ENCODE measurements at regions not wholly inside any gene's neighbourhood (a gene's known extent, or its start where the extent isn't known, plus 50 kb on each side); places are given as distances from the start of the nearest gene placed in this dataset.

DNA sequence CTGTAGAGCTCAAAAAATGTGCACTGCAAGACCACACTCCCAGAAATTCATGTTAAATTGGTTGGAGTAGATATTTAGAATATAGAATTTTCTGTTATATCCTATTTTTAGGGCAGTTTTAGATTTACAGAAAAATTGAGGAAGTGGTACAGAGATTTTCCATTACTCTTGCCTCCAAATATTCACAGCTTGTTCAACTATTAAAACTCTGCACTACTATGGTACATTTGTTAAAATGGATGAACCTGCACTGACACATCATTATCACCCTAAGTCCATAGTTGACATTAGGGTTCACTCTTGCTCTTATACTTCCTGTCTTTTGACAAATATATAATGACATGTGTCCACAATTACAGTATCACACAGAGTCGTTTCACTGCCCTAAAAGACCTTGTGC lies 1724.5 kb downstream of the C4orf33 start:
- no peaks in the 10 kb centered on the region for H3K9me3 ChIP-seq
- no peak overlapping the region for H3K27ac ChIP-seq
- H3K4me1 ChIP-seq, result no peaks in the 10 kb centered on the region
- no peak overlapping the region for H3K4me3 ChIP-seq
- H3K36me3 ChIP-seq (ENCODE audit: low read depth, missing control alignments), result no peaks in the 10 kb centered on the region
- DNase-seq, result no peak
- no peaks in the 10 kb centered on the region for H3K27me3 ChIP-seq
- intact Hi-C loops (cut with DNase I; ENCODE audit: low total_unique reads), result no loop called here
- no peak for TF ChIP-seq POLR2A (IDR thresholded peaks at IDR 0.05)
- TF ChIP-seq, protein P1, sequence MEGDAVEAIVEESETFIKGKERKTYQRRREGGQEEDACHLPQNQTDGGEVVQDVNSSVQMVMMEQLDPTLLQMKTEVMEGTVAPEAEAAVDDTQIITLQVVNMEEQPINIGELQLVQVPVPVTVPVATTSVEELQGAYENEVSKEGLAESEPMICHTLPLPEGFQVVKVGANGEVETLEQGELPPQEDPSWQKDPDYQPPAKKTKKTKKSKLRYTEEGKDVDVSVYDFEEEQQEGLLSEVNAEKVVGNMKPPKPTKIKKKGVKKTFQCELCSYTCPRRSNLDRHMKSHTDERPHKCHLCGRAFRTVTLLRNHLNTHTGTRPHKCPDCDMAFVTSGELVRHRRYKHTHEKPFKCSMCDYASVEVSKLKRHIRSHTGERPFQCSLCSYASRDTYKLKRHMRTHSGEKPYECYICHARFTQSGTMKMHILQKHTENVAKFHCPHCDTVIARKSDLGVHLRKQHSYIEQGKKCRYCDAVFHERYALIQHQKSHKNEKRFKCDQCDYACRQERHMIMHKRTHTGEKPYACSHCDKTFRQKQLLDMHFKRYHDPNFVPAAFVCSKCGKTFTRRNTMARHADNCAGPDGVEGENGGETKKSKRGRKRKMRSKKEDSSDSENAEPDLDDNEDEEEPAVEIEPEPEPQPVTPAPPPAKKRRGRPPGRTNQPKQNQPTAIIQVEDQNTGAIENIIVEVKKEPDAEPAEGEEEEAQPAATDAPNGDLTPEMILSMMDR (IDR thresholded peaks at IDR 0.05), result no peak
- 68 to 75% methylated on average over 1 of the region's 1 CpG for WGBS, 2 donors

DNA sequence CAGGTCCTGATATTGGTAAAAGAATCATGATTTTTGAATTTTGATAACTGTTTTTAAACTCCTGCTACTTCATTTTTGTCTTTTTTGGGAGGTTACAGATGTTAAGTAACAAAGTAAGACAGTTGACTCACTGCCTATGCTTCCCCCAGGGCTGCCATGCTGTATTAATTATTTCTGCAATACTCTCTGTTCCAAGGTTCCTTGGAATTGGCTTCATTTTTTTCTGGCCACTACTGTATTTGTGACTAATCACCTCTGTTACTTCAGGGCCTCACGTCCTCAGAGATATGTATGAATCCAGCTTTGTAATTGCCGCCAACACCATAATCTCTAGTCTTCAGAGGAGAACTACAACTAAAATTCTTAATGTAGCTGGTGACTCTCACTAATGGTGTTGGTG lies 1729.3 kb downstream of the C4orf33 start:
- intact Hi-C loops (cut with DNase I; ENCODE audit: low total_unique reads), result no loop called here
- no peaks in the 10 kb centered on the region for H3K27me3 ChIP-seq
- H3K27ac ChIP-seq, result no peak overlapping the region
- no peak for TF ChIP-seq POLR2A (IDR thresholded peaks at IDR 0.05)
- TF ChIP-seq, protein P1 (IDR thresholded peaks at IDR 0.05), result no peak
- WGBS, 2 donors, result 64 to 76% methylated on average over 2 of the region's 2 CpGs
- no peaks in the 10 kb centered on the region for H3K4me1 ChIP-seq
- H3K9me3 ChIP-seq, result no peaks in the 10 kb centered on the region
- no peak for DNase-seq
- no peak overlapping the region for H3K4me3 ChIP-seq
- H3K36me3 ChIP-seq (ENCODE audit: low read depth, missing control alignments), result no peaks in the 10 kb centered on the region

DNA sequence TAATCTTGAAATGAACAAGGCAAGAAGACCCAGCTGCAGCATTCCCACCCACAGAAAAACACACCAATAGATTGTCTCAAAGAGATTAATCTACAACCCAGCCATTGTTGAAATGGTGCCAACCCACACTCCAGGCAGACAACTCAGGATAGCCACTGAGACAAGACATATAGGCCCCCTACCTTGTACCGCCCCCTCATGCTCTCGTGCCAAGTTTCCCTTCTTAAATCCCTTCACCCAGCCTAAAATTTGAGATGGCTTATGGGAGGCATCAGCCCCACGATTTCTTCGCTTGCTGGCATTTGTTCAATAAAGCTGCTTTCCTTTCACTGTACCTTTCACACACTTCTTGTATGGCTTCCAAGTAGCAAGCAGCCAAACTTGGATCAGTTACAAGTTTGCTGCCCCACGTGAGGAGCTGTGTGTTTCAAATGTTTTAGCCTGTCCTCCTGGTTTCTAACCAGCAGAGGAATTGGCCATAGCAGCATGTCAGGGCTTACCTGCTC lies 1754.1 kb downstream of the C4orf33 start:
- no peak overlapping the region for H3K27ac ChIP-seq
- no peaks in the 10 kb centered on the region for H3K36me3 ChIP-seq (ENCODE audit: low read depth, missing control alignments)
- no peak for TF ChIP-seq POLR2A (IDR thresholded peaks at IDR 0.05)
- TF ChIP-seq, protein P1 (IDR thresholded peaks at IDR 0.05), result no peak
- H3K4me3 ChIP-seq, result no peak overlapping the region
- H3K4me1 ChIP-seq, result peaks cover 6% of the 10 kb centered on the region
- intact Hi-C loops (cut with DNase I; ENCODE audit: low total_unique reads), result no loop called here
- no peak for DNase-seq
- H3K27me3 ChIP-seq, result no peaks in the 10 kb centered on the region
- 40 to 55% methylated on average over 4 to 5 of the region's 5 CpGs for WGBS, 2 donors
- no peaks in the 10 kb centered on the region for H3K9me3 ChIP-seq

GRCh38 chr4:130851107-130851506 lies 1755.2 kb downstream of the C4orf33 start:
- Histone ChIP-seq H3K27ac (no peak overlapping the region), H3K4me3 (no peak overlapping the region), H3K27me3 (no peaks in the 10 kb centered on the region), H3K9me3 (no peaks in the 10 kb centered on the region), H3K4me1 (peaks cover 6% of the 10 kb centered on the region), H3K36me3 (ENCODE audit: low read depth, missing control alignments) (no peaks in the 10 kb centered on the region)
- intact Hi-C loops (cut with DNase I; ENCODE audit: low total_unique reads), result no loop called here
- TF ChIP-seq, protein P1 (IDR thresholded peaks at IDR 0.05), result no peak
- TF ChIP-seq POLR2A (IDR thresholded peaks at IDR 0.05), result no peak
- WGBS, 2 donors, result 88 to 92% methylated on average over 2 of the region's 2 CpGs
- no peak for DNase-seq

DNA sequence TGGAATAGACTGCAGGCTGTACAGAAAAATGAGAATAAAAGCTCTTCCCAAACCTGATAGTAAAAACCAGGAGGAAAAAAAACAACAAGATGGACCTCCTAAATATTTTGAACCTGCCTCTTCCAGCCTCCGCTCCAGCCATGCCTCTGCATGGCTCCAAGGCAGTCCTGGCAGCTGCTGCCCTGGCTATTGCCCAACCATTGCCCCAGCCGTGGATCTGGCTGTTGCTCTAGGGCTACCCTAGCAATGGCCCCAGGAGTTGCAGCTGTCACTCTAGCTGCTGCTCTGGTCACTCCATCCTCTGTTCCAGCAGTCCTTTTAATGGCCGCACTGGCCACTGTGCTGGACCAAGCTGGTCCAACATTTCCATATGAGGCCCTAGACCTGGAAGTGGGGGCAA lies 1756.0 kb downstream of the C4orf33 start:
- intact Hi-C loops (cut with DNase I; ENCODE audit: low total_unique reads), result no loop called here
- H3K36me3 ChIP-seq (ENCODE audit: low read depth, missing control alignments), result no peaks in the 10 kb centered on the region
- no peak for TF ChIP-seq POLR2A (IDR thresholded peaks at IDR 0.05)
- TF ChIP-seq, protein P1 (IDR thresholded peaks at IDR 0.05), result no peak
- H3K4me1 ChIP-seq, result peaks cover 6% of the 10 kb centered on the region
- H3K4me3 ChIP-seq, result no peak overlapping the region
- DNase-seq, result no peak
- no peaks in the 10 kb centered on the region for H3K9me3 ChIP-seq
- H3K27me3 ChIP-seq, result no peaks in the 10 kb centered on the region
- WGBS, 2 donors, result 82 to 89% methylated on average over 1 to 3 of the region's 3 CpGs
- no peak overlapping the region for H3K27ac ChIP-seq

Measured in testis (tissue), 2 donors.